Skeletal muscle satellite cell (primary cell): ENCODE measurements at regions not wholly inside any gene's neighbourhood (a gene's known extent, or its start where the extent isn't known, plus 50 kb on each side); places are given as distances from the start of the nearest gene placed in this dataset.

Source experiments
- H3K27me3 ChIP-seq: 2 replicates; pipeline ENCODE4 v1.7.0; 2013; ENCODE audit warnings: low read length; ENCODE audit not compliant: control insufficient read depth, insufficient read depth
- H3K36me3 ChIP-seq: 2 replicates; pipeline ENCODE4 v1.7.0; 2013; ENCODE audit warnings: mild to moderate bottlenecking, control low read depth, low read length; ENCODE audit not compliant: insufficient read depth
- H3K4me1 ChIP-seq: 2 replicates; pipeline ENCODE4 v1.7.0; 2013; ENCODE audit warnings: low read length; ENCODE audit not compliant: control insufficient read depth, insufficient read depth
- H3K4me2 ChIP-seq: 2 replicates; pipeline ENCODE4 v1.7.0; 2013; ENCODE audit warnings: mild to moderate bottlenecking, low read length
- H3K4me3 ChIP-seq: 2 replicates; pipeline ENCODE4 v1.7.0; 2013; ENCODE audit warnings: low read length
- H3K9ac ChIP-seq: 2 replicates; pipeline ENCODE4 v1.7.0; 2013; ENCODE audit warnings: mild to moderate bottlenecking, low read depth, low read length, moderate library complexity
- H3K9me3 ChIP-seq: replicated peaks from 2 replicates; pipeline ENCODE4 v1.7.0; 2013; ENCODE audit warnings: mild to moderate bottlenecking, control low read depth, low read length

DNA sequence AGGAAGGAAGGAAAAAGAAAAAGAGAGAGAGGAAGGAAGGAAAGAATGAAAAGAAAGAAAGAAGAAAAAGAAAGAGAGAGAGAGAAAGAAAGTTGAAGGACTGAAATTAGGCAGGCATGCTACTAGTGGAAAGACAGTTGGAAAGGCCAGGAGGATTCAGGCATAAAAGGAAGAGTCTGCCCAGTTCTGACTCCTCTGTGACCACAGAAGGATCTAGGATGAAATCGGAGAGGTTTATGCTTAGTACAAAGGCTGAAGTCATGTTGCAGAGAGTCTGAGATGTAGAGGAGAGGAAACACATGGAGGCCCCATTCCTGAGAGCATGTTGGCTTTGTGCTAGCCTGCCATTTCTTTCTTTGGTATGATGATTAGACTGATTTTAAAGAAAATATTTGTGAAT lies 246.5 kb upstream of the ARGLU1 start:
- Histone ChIP-seq H3K4me2 (no peak overlapping the region), H3K9ac (no peak overlapping the region), H3K27me3 (no peaks in the 10 kb centered on the region), H3K9me3 (no peaks in the 10 kb centered on the region), H3K4me1 (no peaks in the 10 kb centered on the region), H3K4me3 (no peak overlapping the region), H3K36me3 (no peaks in the 10 kb centered on the region)

DNA sequence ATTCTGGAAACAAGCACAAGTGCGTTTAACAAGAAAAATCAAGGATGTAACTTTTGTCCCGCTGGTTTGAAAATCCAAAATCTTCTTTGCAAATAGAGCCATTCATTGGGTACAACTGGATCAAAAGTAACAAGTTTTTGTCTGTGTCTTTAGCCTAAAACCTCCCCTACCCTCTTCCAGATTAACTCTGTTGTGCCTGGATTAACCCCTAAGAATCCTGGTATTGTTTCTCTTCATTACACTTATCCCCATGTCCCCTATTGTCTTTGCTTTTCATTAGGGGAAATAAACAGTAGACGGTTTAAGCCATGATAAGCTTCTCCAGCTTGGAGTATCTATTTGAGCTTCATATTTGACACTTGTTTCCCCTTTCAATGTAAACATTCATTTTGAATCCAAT lies 242.1 kb upstream of the ARGLU1 start:
- Histone ChIP-seq H3K4me1 (no peaks in the 10 kb centered on the region), H3K36me3 (no peaks in the 10 kb centered on the region), H3K27me3 (no peaks in the 10 kb centered on the region), H3K9ac (no peak overlapping the region), H3K4me3 (no peak overlapping the region), H3K4me2 (no peak overlapping the region), H3K9me3 (no peaks in the 10 kb centered on the region)

DNA sequence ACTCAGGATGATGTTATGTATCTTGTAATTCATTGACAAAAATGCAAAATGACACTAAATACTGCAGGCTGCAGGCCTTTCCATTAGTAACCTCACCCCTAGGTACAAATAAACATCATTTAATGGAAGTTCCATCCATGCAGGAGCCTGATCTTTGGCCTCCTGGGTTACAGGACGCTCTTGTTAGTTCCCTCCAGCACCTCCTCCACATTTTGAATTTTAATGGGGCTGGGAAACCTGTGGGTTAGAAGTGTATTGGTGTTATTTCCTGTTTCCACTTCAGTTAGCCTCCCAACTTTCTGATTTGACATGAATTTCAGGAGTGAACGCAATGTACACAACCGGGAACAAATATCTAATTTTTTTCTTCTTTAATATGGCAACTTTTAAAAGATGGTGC lies 237.1 kb upstream of the ARGLU1 start:
- Histone ChIP-seq H3K36me3 (no peaks in the 10 kb centered on the region), H3K4me1 (no peaks in the 10 kb centered on the region), H3K9me3 (no peaks in the 10 kb centered on the region), H3K27me3 (no peaks in the 10 kb centered on the region), H3K9ac (no peak overlapping the region), H3K4me2 (no peak overlapping the region), H3K4me3 (no peak overlapping the region)

DNA sequence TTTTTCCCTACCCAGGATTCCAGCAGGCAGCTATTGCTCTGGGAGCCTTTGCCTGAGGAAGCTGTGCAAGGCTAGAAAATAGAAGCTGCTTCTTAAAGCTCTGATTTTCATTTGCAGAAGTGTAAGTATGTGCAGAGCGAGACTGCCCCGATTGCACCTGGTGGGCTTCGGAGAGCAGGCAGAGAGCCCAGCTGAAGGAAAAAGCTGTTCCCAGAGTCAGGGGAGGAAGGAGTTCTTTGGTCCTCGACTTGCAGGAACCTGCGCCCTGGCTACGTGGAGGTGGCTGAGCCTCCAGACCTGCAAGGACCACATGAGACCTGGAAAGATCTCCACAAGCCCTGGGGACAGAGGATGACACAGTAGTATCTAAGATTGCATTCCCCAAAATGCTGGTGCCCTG lies 235.0 kb upstream of the ARGLU1 start:
- Histone ChIP-seq H3K4me1 (no peaks in the 10 kb centered on the region), H3K27me3 (no peaks in the 10 kb centered on the region), H3K9ac (no peak overlapping the region), H3K4me2 (no peak overlapping the region), H3K9me3 (no peaks in the 10 kb centered on the region), H3K4me3 (no peak overlapping the region), H3K36me3 (no peaks in the 10 kb centered on the region)

DNA sequence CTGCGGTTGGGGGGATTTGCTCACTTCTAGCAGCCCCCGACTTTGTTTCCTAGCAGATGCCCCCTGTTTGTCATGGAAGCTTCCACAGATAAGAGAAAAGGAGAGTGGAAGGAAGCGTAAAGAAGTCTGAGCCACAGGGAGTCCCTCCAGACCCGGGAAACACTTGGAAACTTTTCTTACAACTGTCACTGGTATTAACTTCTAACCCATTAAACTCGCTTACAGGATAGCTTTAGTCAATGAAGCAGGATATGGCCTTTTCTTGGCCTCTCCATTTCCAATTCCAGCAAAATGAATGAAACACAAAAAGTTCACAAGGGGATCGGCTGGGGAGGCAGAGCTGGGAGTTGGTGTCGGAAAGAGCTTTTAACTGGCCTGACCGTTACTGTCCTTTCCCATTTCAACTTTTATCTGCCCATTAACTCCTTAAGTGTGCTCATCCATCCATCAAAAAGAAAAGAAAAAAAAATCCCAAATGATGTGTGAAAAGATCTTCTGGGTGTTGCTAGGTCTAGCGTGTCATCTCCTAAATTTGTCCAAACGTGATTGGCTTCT lies 231.9 kb upstream of the ARGLU1 start:
- Histone ChIP-seq H3K27me3 (no peaks in the 10 kb centered on the region), H3K4me1 (no peaks in the 10 kb centered on the region), H3K9ac (no peak overlapping the region), H3K36me3 (no peaks in the 10 kb centered on the region), H3K4me3 (no peak overlapping the region), H3K4me2 (no peak overlapping the region), H3K9me3 (no peaks in the 10 kb centered on the region)

DNA sequence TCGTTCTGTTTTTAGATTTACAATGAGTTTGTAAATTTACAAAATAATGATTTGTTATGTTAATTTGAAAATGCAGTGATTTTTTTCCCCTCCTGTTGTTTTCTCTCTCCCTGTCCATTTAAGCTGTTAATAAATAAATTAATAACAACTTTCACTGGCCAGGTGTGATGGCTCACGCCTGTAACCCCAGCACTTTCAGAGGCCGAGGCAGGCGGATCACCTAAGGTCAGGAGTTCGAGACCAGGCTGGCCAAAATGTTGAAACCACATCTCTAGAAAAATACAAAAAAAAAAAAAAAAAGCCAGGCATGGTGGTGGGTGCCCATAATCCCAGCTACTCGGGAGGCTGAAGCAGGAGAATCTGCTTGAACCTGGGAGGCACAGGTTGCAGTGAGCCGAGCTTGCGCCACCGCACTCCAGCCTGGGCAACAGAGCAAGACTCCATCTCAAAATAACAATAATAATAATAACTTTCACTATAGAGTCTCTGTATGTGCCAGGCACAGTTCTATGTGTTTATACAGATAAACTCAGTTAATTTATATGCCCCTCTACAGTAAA lies 229.2 kb upstream of the ARGLU1 start:
- Histone ChIP-seq H3K4me1 (no peaks in the 10 kb centered on the region), H3K9me3 (no peaks in the 10 kb centered on the region), H3K4me2 (no peak overlapping the region), H3K27me3 (no peaks in the 10 kb centered on the region), H3K36me3 (no peaks in the 10 kb centered on the region), H3K4me3 (no peak overlapping the region), H3K9ac (no peak overlapping the region)

DNA sequence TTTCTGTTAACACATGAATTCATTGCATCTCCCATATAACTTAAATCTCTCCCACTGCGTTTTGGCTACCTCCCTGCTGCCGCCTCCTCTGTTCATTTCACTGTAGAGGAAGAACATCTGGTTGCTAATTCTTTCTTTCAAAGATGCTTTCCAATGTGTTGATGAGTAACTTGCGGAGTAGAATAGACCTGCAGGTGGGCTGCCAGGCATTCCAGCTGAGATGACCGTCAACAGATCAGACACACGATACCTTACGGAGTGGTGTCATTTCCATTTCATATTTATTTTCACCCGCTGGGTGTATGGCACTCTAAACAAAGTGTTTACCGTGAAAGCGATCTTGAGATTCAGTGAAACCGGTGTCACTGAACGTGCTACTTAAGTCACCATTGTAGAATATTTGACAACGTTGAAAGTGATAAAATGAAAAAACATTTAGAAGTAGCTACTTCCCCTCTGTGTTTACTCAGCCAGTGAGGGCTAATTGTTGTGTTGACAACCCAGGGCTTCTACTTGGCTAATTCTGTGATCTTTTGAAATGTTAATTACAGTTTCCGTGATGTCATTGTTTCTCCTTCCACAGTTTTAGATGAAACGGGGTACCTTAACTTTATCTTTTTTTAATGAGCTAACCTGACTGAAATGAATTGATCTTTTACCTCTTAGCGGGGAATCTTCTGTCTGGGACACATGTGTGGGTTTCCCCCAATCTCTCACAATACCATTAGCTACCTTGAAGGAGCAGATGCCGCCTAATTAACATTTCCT lies 228.5 kb upstream of the ARGLU1 start:
- Histone ChIP-seq H3K4me3 (peak overlapping the region; percentile 34), H3K9me3 (no peaks in the 10 kb centered on the region), H3K27me3 (no peaks in the 10 kb centered on the region), H3K4me2 (peak overlapping the region; percentile 40), H3K4me1 (no peaks in the 10 kb centered on the region), H3K9ac (no peak overlapping the region), H3K36me3 (no peaks in the 10 kb centered on the region)

DNA sequence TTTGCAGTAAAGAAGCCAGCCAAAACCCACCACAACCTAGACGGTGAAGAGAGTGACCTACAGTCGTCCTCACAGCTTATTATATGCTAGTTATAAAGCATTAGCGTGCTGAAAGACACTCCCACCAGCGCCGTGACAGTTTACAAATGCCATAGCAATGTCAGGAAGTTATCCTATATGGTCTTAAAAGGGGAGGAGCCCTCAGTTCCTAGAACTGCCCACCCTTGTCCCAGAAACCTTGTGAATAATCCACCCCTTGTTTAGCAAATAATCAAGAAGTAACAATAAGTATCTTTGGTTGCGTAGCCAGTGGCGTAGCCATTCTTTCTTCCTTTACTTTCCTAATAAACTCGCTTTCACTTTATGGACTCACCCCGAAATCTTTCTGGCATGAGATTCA lies 227.9 kb upstream of the ARGLU1 start:
- no peak overlapping the region for H3K9ac ChIP-seq
- no peaks in the 10 kb centered on the region for H3K4me1 ChIP-seq
- peak overlapping the region; percentile 34 for H3K4me3 ChIP-seq
- H3K9me3 ChIP-seq: no peaks in the 10 kb centered on the region
- H3K36me3 ChIP-seq: no peaks in the 10 kb centered on the region
- H3K27me3 ChIP-seq: no peaks in the 10 kb centered on the region
- H3K4me2 ChIP-seq: peak overlapping the region; percentile 40

DNA sequence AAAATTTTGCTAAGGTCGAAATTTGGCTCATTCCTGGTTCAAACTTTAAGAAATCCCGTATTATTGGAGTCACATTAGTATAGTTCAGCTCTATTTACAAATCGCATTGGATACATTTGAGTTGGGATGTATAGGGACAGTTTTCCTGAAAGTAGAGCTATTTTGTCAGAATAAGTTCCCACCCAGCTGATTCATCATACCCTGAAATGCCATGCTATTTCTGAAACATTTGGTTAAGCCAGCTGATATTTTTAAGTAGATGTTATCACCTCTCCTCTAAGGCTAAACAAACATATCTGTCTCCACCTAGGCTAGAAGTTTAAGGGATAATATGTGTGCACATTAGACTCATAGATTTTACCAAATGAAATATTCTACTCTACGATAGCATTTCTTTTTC lies 226.2 kb upstream of the ARGLU1 start:
- Histone ChIP-seq H3K4me3 (no peak overlapping the region), H3K9ac (no peak overlapping the region), H3K4me2 (no peak overlapping the region), H3K4me1 (no peaks in the 10 kb centered on the region), H3K36me3 (no peaks in the 10 kb centered on the region), H3K9me3 (no peaks in the 10 kb centered on the region), H3K27me3 (no peaks in the 10 kb centered on the region)

DNA sequence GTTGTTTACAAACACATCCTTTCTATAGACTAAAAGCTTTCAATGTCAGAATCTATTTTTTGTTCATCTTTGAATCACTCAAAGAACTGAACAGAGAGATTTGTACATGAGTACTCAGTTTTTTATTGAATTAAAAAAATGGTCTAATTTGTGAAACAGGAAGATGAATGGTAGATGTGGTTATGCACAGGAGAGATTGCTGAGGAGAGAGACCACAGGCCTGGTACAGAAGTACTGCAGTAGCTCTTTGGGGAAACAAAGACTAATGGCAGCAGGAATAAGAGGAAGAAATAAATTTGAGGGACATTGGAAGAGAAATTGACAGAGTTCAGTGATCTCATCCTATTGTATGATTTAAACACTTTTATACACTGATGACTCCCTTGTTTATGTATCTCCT lies 222.0 kb upstream of the ARGLU1 start:
- no peak overlapping the region for H3K4me2 ChIP-seq
- H3K9ac ChIP-seq: no peak overlapping the region
- no peak overlapping the region for H3K4me3 ChIP-seq

DNA sequence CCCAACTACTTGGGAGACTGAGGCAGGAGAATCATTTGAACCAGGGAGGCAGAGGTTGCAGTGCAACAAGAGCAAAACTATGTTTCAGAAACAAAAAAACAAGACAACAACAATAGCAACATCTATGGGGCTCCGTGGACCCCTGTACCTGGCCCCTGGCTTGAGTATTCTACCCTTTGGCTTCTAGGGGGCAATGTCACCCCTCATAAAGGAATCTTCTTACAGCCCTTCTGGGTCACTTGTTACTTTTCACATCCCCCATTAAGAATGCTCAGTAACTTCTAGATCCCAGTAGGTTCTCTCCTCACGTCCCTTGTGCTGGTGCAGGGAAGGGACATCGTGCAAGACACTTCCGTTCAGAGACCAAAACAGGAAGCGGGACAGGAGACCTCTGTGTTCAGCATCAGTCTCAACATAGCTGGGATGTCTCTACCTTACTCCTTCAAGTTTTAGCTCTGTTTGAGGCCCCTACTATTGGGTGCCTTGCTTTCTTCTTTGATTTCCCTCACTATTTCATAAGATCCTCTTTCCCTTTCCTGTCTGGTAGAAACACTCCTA lies 218.1 kb upstream of the ARGLU1 start:
- Histone ChIP-seq H3K4me3 (no peak overlapping the region), H3K27me3 (no peaks in the 10 kb centered on the region), H3K4me2 (no peak overlapping the region), H3K36me3 (no peaks in the 10 kb centered on the region), H3K9ac (no peak overlapping the region), H3K4me1 (no peaks in the 10 kb centered on the region), H3K9me3 (no peaks in the 10 kb centered on the region)

More for the DNA sequence above, 222.0 kb upstream of the ARGLU1 start:
- Histone ChIP-seq H3K4me1 (no peaks in the 10 kb centered on the region), H3K9me3 (no peaks in the 10 kb centered on the region), H3K27me3 (no peaks in the 10 kb centered on the region), H3K36me3 (no peaks in the 10 kb centered on the region)

DNA sequence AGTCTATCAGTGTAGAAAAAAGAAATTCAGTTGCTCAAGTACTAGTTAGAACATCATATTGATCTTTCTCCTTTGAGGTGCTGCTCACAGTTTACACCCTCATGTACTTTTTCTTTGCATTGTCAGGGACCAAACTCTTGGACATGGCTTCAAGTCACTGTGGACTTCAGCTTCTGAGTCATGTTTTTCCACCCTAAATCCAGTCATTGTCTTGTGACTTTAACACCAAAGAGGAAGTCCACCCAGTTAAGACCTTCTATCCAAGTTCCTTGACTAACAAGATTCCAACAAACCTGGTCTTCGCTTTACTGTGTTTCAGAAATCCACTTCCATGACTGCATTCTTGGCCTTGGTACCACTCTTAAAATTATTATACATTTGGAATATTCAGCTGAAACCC lies 206.7 kb upstream of the ARGLU1 start:
- no peaks in the 10 kb centered on the region for H3K9me3 ChIP-seq
- no peaks in the 10 kb centered on the region for H3K27me3 ChIP-seq
- no peaks in the 10 kb centered on the region for H3K36me3 ChIP-seq
- H3K4me2 ChIP-seq: no peak overlapping the region
- no peaks in the 10 kb centered on the region for H3K4me1 ChIP-seq
- no peak overlapping the region for H3K9ac ChIP-seq
- H3K4me3 ChIP-seq: no peak overlapping the region
